ENCODE measurements at regions not wholly inside any gene's neighbourhood (a gene's known extent, or its start where the extent isn't known, plus 50 kb on each side); places are given as distances from the start of the nearest gene placed in this dataset.

DNA sequence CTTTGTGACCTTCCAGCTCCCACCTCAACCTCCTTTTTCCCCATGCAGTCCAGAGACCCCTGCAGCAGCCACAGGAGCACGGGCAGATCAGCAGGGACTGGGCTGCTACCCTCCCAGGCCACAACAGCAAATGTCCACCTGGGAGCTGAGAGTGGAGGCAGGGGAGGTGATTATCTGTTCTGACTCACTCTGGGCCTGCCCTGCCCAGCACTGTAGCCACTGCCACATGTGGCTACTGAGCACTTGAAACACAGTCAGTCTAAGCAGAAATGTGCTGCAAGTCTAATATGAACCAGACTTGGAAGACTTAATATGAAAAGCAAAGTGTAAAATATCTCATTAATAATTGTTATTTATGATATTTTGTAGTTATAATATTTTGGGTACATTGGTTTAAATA is 148.9 kb upstream of the VANGL1 start:
- CTCF ChIA-PET, result no interaction called here

GRCh38 chr1:115492019-115492595 is 149.7 kb upstream of the VANGL1 start:
- TF ChIP-seq, protein P1, sequence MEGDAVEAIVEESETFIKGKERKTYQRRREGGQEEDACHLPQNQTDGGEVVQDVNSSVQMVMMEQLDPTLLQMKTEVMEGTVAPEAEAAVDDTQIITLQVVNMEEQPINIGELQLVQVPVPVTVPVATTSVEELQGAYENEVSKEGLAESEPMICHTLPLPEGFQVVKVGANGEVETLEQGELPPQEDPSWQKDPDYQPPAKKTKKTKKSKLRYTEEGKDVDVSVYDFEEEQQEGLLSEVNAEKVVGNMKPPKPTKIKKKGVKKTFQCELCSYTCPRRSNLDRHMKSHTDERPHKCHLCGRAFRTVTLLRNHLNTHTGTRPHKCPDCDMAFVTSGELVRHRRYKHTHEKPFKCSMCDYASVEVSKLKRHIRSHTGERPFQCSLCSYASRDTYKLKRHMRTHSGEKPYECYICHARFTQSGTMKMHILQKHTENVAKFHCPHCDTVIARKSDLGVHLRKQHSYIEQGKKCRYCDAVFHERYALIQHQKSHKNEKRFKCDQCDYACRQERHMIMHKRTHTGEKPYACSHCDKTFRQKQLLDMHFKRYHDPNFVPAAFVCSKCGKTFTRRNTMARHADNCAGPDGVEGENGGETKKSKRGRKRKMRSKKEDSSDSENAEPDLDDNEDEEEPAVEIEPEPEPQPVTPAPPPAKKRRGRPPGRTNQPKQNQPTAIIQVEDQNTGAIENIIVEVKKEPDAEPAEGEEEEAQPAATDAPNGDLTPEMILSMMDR (conservative IDR thresholded peaks at IDR 0.05; ENCODE audit: low read depth), result no peak
- ChIA-PET POLR2A (ENCODE audit: low non-redundant PET) (no interaction called here), CTCF (no interaction called here)
- peak overlapping the region; percentile 46 for H3K27ac ChIP-seq
- no peak for DNase-seq (ENCODE audit: low spot score)

More for the DNA sequence above, 148.9 kb upstream of the VANGL1 start:
- TF ChIP-seq, protein P1 (conservative IDR thresholded peaks at IDR 0.05; ENCODE audit: low read depth), result no peak
- POLR2A ChIA-PET (ENCODE audit: low non-redundant PET), result no interaction called here
- DNase-seq (ENCODE audit: low spot score), result no peak
- H3K27ac ChIP-seq, result peak overlapping the region; percentile 46

- TF ChIP-seq, protein P1 (conservative IDR thresholded peaks at IDR 0.05; ENCODE audit: low read depth), result no peak
- 0 out of 2 replicates have a peak overlapping the region, but pooled peaks have one; percentile 11 for H3K27ac ChIP-seq
- DNase-seq (ENCODE audit: low spot score), result no peak
- ChIA-PET CTCF (no interaction called here), POLR2A (ENCODE audit: low non-redundant PET) (no interaction called here)
Measured at GRCh38 chr1:115491298-115492018, 150.3 kb upstream of the VANGL1 start.

GRCh38 chr1:115479055-115479482 is 141.0 kb upstream of the NGF start:
- H3K27ac ChIP-seq, result no peak overlapping the region
- ChIA-PET CTCF (no interaction called here), POLR2A (ENCODE audit: low non-redundant PET) (no interaction called here)
- TF ChIP-seq, protein P1 (conservative IDR thresholded peaks at IDR 0.05; ENCODE audit: low read depth), result no peak
- DNase-seq (ENCODE audit: low spot score), result no peak

DNA sequence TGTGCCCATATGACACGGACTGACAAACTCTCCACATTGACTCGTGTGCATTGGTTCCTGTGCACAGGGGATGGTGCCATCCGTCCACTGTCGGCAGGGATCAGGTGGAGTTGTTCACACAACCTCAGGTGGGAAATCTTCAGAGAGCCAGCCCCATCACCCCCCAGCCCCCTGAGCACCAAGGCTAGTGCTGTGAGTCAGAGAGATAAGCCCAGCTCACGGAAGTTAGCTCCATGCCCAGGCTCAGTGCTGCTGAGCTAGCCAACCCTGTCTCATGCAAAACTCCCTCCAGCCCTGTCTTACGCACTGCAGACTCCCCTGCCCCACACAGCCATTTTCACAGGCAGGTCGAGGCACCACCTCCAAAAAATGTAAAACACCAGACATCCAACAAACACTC is 139.0 kb upstream of the NGF start:
- TF ChIP-seq, protein P1 (conservative IDR thresholded peaks at IDR 0.05; ENCODE audit: low read depth), result no peak
- no peak overlapping the region for H3K27ac ChIP-seq
- no peak for DNase-seq (ENCODE audit: low spot score)
- ChIA-PET CTCF (interaction anchor here (0.6 to 1.0 kb wide), 2 partner anchors 229 to 364 kb away, joined by 3 read pairs; no protein-coding TSS in a partner anchor), POLR2A (ENCODE audit: low non-redundant PET) (no interaction called here)

DNA sequence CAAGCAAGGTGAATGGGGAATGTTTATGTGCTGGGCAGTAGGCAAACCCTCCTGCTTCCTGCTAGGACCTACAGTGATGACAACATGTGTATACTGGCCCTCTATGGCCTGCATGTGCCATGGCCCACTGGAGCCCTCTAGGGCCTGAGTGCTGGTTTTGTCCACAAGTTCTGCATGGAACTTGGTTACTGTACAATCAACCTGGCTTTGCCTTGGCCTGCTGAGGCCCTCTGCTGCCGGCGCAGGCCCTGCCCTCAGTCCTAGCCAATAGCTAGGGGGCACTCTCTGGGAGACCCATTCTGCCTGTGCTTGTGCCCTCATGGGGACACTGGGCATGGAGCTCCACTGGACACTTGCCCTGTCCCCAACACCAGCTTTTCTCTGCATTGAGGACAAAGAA is 138.6 kb upstream of the NGF start:
- H3K27ac ChIP-seq, result no peak overlapping the region
- CTCF ChIA-PET, result interaction anchor here (0.6 kb wide), 1 partner anchor 364 kb away, joined by 3 read pairs; no protein-coding TSS in a partner anchor
- no peak for DNase-seq (ENCODE audit: low spot score)
- POLR2A ChIA-PET (ENCODE audit: low non-redundant PET), result no interaction called here
- TF ChIP-seq, protein P1 (conservative IDR thresholded peaks at IDR 0.05; ENCODE audit: low read depth), result no peak

Measured in RWPE1 (cell line).